H1 (cell line): ENCODE measurements at regions not wholly inside any gene's neighbourhood (a gene's known extent, or its start where the extent isn't known, plus 50 kb on each side); places are given as distances from the start of the nearest gene placed in this dataset.

Experiments used
- BRCA1 ChIP-seq: IDR thresholded peaks from 2 replicates; pipeline ENCODE4 v1.6.1; 2012; ENCODE audit warnings: low read depth, low read length, improper control_type of control experiment
- EGR1 ChIP-seq: IDR thresholded peaks from 2 replicates; pipeline ENCODE4 v1.6.1; 2011; ENCODE audit warnings: low read depth, low read length, borderline replicate concordance
- POU5F1 ChIP-seq: IDR thresholded peaks from 2 replicates; pipeline ENCODE4 v1.6.1; 2011; ENCODE audit warnings: low read depth, mild to moderate bottlenecking, low read length, moderate library complexity
- RAD21 ChIP-seq, 2 experiments: IDR thresholded peaks in 1 of 2; conservative IDR thresholded peaks in 1 of 2; 2 replicates each; pipeline ENCODE4 v1.6.1; 2011; ENCODE audit warnings: low read depth in 2 of 2, low read length in 2 of 2, improper control_type of control experiment in 1 of 2, inconsistent platforms in 1 of 2, mild to moderate bottlenecking in 1 of 2, moderate library complexity in 1 of 2
- SP4 ChIP-seq: IDR thresholded peaks from 2 replicates; pipeline ENCODE4 v1.6.1; 2012; ENCODE audit warnings: low read length, inconsistent platforms
- SUZ12 ChIP-seq: fragments of 200-600 bp; sonication (generic); IDR thresholded peaks from 2 replicates; pipeline ENCODE4 v1.6.1; 2012; ENCODE audit warnings: mild to moderate bottlenecking, inconsistent platforms, low read length, moderate library complexity, mixed read lengths
- TF ChIP-seq, protein P1 (sequence below): IDR thresholded peaks from 2 replicates; pipeline ENCODE4 v1.6.1; 2011; ENCODE audit warnings: low read depth, mild to moderate bottlenecking, low read length; ENCODE audit not compliant: insufficient read depth

DNA sequence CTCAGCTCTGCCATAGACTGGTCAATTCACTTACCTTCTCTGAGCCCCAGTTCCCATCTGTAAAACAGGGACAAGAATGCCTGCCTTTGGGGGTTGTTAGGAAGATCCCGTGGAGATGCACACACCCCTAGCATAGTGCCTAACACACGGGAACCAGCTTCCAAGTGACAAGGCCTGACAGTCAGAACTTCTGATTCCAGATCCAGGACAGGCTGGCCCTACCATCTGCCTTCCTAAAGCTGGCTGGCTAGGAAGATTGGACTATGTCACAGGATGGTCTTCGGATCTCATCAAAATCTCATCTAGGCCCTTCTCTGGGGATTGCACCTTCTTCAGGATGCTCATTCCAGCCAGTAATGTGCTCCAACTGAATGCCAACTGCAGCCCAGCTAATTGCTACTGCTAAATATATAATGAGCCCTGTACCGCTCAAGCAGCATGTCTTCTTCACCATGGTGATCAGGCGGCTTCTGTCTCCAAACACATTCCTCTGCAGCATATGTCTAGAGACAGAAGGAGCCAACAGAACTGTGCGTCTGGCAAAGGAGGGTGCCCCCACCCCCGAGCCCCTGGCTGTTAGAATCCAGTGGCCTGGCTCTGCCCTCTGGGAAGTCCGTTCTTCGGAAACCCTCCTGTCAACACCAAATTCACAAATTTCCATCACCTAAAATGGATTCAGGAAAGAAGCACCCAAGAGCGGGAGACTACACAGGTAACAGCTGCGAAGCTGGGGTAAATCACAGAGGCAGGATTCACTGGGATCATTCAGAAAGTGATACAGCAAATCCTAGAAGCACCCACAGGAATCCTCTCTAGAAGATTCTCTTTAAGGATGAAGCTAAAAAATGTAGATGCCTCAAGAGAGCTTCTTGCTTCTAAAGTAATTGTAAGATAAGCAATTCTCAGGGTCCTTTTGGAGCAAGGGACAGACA lies 142.1 kb upstream of the EEPD1 start (continued):
- TF ChIP-seq RAD21 (IDR thresholded peaks at IDR 0.05 in 1 of 2, conservative IDR thresholded peaks at IDR 0.05 in 1 of 2; ENCODE audit: low read depth in 2 of 2, low read length in 2 of 2) (no peak), SUZ12 (no peak), SP4 (no peak), EGR1 (no peak), POU5F1 (no peak), BRCA1 (no peak)
- TF ChIP-seq, protein P1, sequence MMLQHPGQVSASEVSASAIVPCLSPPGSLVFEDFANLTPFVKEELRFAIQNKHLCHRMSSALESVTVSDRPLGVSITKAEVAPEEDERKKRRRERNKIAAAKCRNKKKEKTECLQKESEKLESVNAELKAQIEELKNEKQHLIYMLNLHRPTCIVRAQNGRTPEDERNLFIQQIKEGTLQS, result no peak
